Muscle layer of duodenum (tissue), 2 donors: ENCODE measurements at regions not wholly inside any gene's neighbourhood (a gene's known extent, or its start where the extent isn't known, plus 50 kb on each side); places are given as distances from the start of the nearest gene placed in this dataset.

Source experiments
- H3K27ac ChIP-seq: one replicate; pipeline ENCODE4 v1.7.0; 2013; ENCODE audit warnings: mild to moderate bottlenecking, low read length
- H3K27me3 ChIP-seq: one replicate; pipeline ENCODE4 v1.7.0; 2013; ENCODE audit warnings: low read depth, mild to moderate bottlenecking, control low read depth, low read length
- H3K36me3 ChIP-seq, 2 donors: one replicate each; pipeline ENCODE4 v1.7.0; 2013; ENCODE audit warnings: low read length in 2 of 2, control low read depth in 1 of 2, mild to moderate bottlenecking in 1 of 2; ENCODE audit not compliant: insufficient read depth in 2 of 2, control insufficient read depth in 1 of 2
- H3K4me1 ChIP-seq, 2 donors: one replicate each; pipeline ENCODE4 v1.7.0; 2013; ENCODE audit warnings: low read length in 2 of 2, mild to moderate bottlenecking in 2 of 2, control low read depth in 1 of 2, moderate library complexity in 1 of 2; ENCODE audit not compliant: insufficient read depth in 2 of 2, control insufficient read depth in 1 of 2
- H3K4me3 ChIP-seq, 2 donors: one replicate each; pipeline ENCODE4 v1.7.0; 2013; ENCODE audit warnings: low read length in 2 of 2, low read depth in 1 of 2, mild to moderate bottlenecking in 1 of 2
- H3K9me3 ChIP-seq, 2 donors: one replicate each; pipeline ENCODE4 v1.7.0; 2013; ENCODE audit warnings: low read length in 2 of 2, control low read depth in 1 of 2, mild to moderate bottlenecking in 1 of 2; ENCODE audit not compliant: control insufficient read depth in 1 of 2
- donor health status: healthy.

GRCh38 chr13:26836626-26837025 lies 76.0 kb upstream of the GPR12 start:
- H3K9me3 ChIP-seq = no peaks in the 10 kb centered on the region
- H3K4me3 ChIP-seq = no peak overlapping the region
- no peaks in the 10 kb centered on the region for H3K27me3 ChIP-seq
- H3K4me1 ChIP-seq = no peaks in the 10 kb centered on the region
- no peaks in the 10 kb centered on the region for H3K36me3 ChIP-seq
- H3K27ac ChIP-seq = no peak overlapping the region

- no peaks in the 10 kb centered on the region for H3K27me3 ChIP-seq
- H3K9me3 ChIP-seq = no peaks in the 10 kb centered on the region
- H3K36me3 ChIP-seq = no peaks in the 10 kb centered on the region
- no peaks in the 10 kb centered on the region for H3K4me1 ChIP-seq
- no peak overlapping the region for H3K4me3 ChIP-seq
- no peak overlapping the region for H3K27ac ChIP-seq
Measured at GRCh38 chr13:26834646-26835045, 74.1 kb upstream of the GPR12 start.

GRCh38 chr13:26831336-26831908 lies 70.8 kb upstream of the GPR12 start:
- H3K4me3 ChIP-seq = no peak overlapping the region
- no peaks in the 10 kb centered on the region for H3K36me3 ChIP-seq
- no peaks in the 10 kb centered on the region for H3K27me3 ChIP-seq
- no peak overlapping the region for H3K27ac ChIP-seq
- H3K9me3 ChIP-seq = no peaks in the 10 kb centered on the region
- H3K4me1 ChIP-seq = no peaks in the 10 kb centered on the region

- Histone ChIP-seq H3K36me3 (no peaks in the 10 kb centered on the region), H3K27ac (no peak overlapping the region), H3K4me3 (no peak overlapping the region), H3K4me1 (no peaks in the 10 kb centered on the region), H3K9me3 (no peaks in the 10 kb centered on the region), H3K27me3 (no peaks in the 10 kb centered on the region)
Measured at GRCh38 chr13:26829716-26830115, 69.1 kb upstream of the GPR12 start.

- no peaks in the 10 kb centered on the region for H3K27me3 ChIP-seq
- H3K9me3 ChIP-seq = no peaks in the 10 kb centered on the region
- no peaks in the 10 kb centered on the region for H3K4me1 ChIP-seq
- H3K27ac ChIP-seq = no peak overlapping the region
- H3K36me3 ChIP-seq = no peaks in the 10 kb centered on the region
- H3K4me3 ChIP-seq = no peak overlapping the region
Measured at GRCh38 chr13:26824581-26824980, 64.0 kb upstream of the GPR12 start.

- no peaks in the 10 kb centered on the region for H3K9me3 ChIP-seq
- no peaks in the 10 kb centered on the region for H3K36me3 ChIP-seq
- H3K27ac ChIP-seq = no peak overlapping the region
- H3K4me3 ChIP-seq = no peak overlapping the region
- H3K4me1 ChIP-seq = no peaks in the 10 kb centered on the region
- H3K27me3 ChIP-seq = no peaks in the 10 kb centered on the region
Measured at GRCh38 chr13:26822146-26822545, 61.6 kb upstream of the GPR12 start.

- H3K9me3 ChIP-seq = no peaks in the 10 kb centered on the region
- H3K27ac ChIP-seq = no peak overlapping the region
- no peaks in the 10 kb centered on the region for H3K4me1 ChIP-seq
- H3K4me3 ChIP-seq = no peak overlapping the region
- H3K36me3 ChIP-seq = no peaks in the 10 kb centered on the region
- no peaks in the 10 kb centered on the region for H3K27me3 ChIP-seq
Measured at GRCh38 chr13:26821672-26822071, 61.1 kb upstream of the GPR12 start.

GRCh38 chr13:26820871-26821270 lies 60.3 kb upstream of the GPR12 start:
- no peaks in the 10 kb centered on the region for H3K9me3 ChIP-seq
- no peak overlapping the region for H3K27ac ChIP-seq
- no peaks in the 10 kb centered on the region for H3K4me1 ChIP-seq
- H3K36me3 ChIP-seq = no peaks in the 10 kb centered on the region
- no peak overlapping the region for H3K4me3 ChIP-seq
- no peaks in the 10 kb centered on the region for H3K27me3 ChIP-seq

- Histone ChIP-seq H3K36me3 (no peaks in the 10 kb centered on the region), H3K4me1 (no peaks in the 10 kb centered on the region), H3K4me3 (no peak overlapping the region), H3K9me3 (no peaks in the 10 kb centered on the region), H3K27ac (no peak overlapping the region), H3K27me3 (no peaks in the 10 kb centered on the region)
Measured at GRCh38 chr13:26819046-26819445, 58.5 kb upstream of the GPR12 start.

GRCh38 chr13:26816881-26817280 lies 56.3 kb upstream of the GPR12 start:
- Histone ChIP-seq H3K36me3 (no peaks in the 10 kb centered on the region), H3K9me3 (no peaks in the 10 kb centered on the region), H3K27me3 (no peaks in the 10 kb centered on the region), H3K4me3 (no peak overlapping the region), H3K27ac (no peak overlapping the region), H3K4me1 (no peaks in the 10 kb centered on the region)

GRCh38 chr13:26813980-26814348 lies 53.4 kb upstream of the GPR12 start:
- H3K27ac ChIP-seq = no peak overlapping the region
- no peak overlapping the region for H3K4me3 ChIP-seq
- no peaks in the 10 kb centered on the region for H3K4me1 ChIP-seq
- H3K36me3 ChIP-seq = no peaks in the 10 kb centered on the region
- H3K9me3 ChIP-seq = no peaks in the 10 kb centered on the region
- H3K27me3 ChIP-seq = no peaks in the 10 kb centered on the region

GRCh38 chr13:26813321-26813979 lies 52.9 kb upstream of the GPR12 start:
- Histone ChIP-seq H3K27me3 (no peaks in the 10 kb centered on the region), H3K4me1 (no peaks in the 10 kb centered on the region), H3K4me3 (no peak overlapping the region), H3K9me3 (no peaks in the 10 kb centered on the region), H3K27ac (no peak overlapping the region), H3K36me3 (no peaks in the 10 kb centered on the region)
